Loucy (cell line): ENCODE measurements at regions not wholly inside any gene's neighbourhood (a gene's known extent, or its start where the extent isn't known, plus 50 kb on each side); places are given as distances from the start of the nearest gene placed in this dataset.

ENCODE experiments used
- H2AFZ ChIP-seq: fragments of 200-600 bp; sonication (generic); 2 replicates; pipeline ENCODE4 v1.6.0; 2016; ENCODE audit warnings: antibody characterized with exemption, mild to moderate bottlenecking, low read length, moderate library complexity
- H3F3A ChIP-seq: fragments of 200-600 bp; 2 replicates; pipeline ENCODE4 v1.6.0; 2016; ENCODE audit warnings: antibody characterized with exemption, low read depth, mild to moderate bottlenecking
- H3K27me3 ChIP-seq: fragments of 200-600 bp; sonication (generic); 2 replicates; pipeline ENCODE4 v1.6.1; 2014; ENCODE audit warnings: low read length, mild to moderate bottlenecking; ENCODE audit not compliant: insufficient read depth, poor library complexity, severe bottlenecking
- H3K36me3 ChIP-seq: fragments of 200-600 bp; sonication (generic); 2 replicates; pipeline ENCODE4 v1.6.1; 2016; ENCODE audit warnings: low read length; ENCODE audit not compliant: insufficient read depth
- H3K4me1 ChIP-seq: fragments of 200-600 bp; sonication (generic); 2 replicates; pipeline ENCODE4 v1.5.1; 2014; ENCODE audit warnings: low read length, mild to moderate bottlenecking; ENCODE audit not compliant: insufficient read depth, poor library complexity, severe bottlenecking
- H3K4me2 ChIP-seq: fragments of 200-600 bp; sonication (generic); 2 replicates; pipeline ENCODE4 v1.6.0; 2014; ENCODE audit warnings: antibody characterized with exemption, low read length, low read depth, mild to moderate bottlenecking; ENCODE audit not compliant: poor library complexity, severe bottlenecking
- H3K4me3 ChIP-seq: fragments of 200-600 bp; sonication (generic); 2 replicates; pipeline ENCODE4 v1.5.1; 2014; ENCODE audit warnings: low read length, mild to moderate bottlenecking, mixed read lengths; ENCODE audit not compliant: poor library complexity, severe bottlenecking
- H3K79me2 ChIP-seq: fragments of 200-600 bp; sonication (generic); 2 replicates; pipeline ENCODE4 v1.6.1; 2014; ENCODE audit warnings: low read length; ENCODE audit not compliant: insufficient read depth
- H3K9ac ChIP-seq: fragments of 200-600 bp; sonication (generic); 2 replicates; pipeline ENCODE4 v1.6.0; 2014; ENCODE audit warnings: mild to moderate bottlenecking, low read depth, low read length, moderate library complexity; ENCODE audit not compliant: poor library complexity, severe bottlenecking
- H3K9me2 ChIP-seq: fragments of 200-600 bp; sonication (generic); replicated peaks from 2 replicates; pipeline ENCODE4 v1.6.1; 2016; ENCODE audit warnings: low read depth, low read length, mixed read lengths
- H3K9me3 ChIP-seq: fragments of 200-600 bp; sonication (generic); 2 replicates; pipeline ENCODE4 v1.6.1; 2014; ENCODE audit warnings: mild to moderate bottlenecking, antibody characterized with exemption, low read length, low read depth; ENCODE audit not compliant: insufficient read depth
- H4K20me1 ChIP-seq: fragments of 200-600 bp; sonication (generic); 2 replicates; pipeline ENCODE4 v1.6.0; 2014; ENCODE audit warnings: antibody characterized with exemption, low read length, mild to moderate bottlenecking; ENCODE audit not compliant: insufficient read depth, poor library complexity, severe bottlenecking
- EZH2phosphoT487 ChIP-seq: fragments of 200-600 bp; IDR thresholded peaks from 2 replicates; pipeline ENCODE4 v1.6.1; 2018; ENCODE audit warnings: antibody characterized with exemption, mild to moderate bottlenecking, moderate library complexity, borderline replicate concordance
- TF ChIP-seq, protein P1 (sequence below): fragments of 200-600 bp; sonication (generic); conservative IDR thresholded peaks from 2 replicates; pipeline ENCODE4 v1.5.1; 2014; ENCODE audit warnings: mild to moderate bottlenecking, antibody characterized with exemption, low read length

DNA sequence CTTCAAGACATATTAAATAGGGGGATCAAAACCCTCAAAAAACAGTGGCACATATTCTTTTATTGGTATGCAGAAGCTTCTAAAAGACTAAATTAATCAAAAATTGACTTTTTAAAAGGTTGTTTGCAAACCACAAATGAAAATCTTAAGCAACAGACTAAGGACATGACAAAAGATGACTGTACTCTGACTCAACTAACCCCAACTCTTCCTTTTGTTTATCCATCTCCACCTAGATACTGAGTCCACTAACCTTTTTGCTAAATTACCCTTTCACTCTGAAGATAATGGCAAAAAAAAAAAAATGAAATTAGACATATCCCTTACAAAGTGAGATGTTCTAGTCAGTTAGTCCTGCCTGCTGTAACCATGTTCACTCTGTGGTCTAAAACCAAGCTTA, 91.6 kb upstream of the NLRP2B start:
- H3K27me3 ChIP-seq = no peaks in the 10 kb centered on the region
- TF ChIP-seq EZH2phosphoT487 = no peak
- TF ChIP-seq, protein P1, sequence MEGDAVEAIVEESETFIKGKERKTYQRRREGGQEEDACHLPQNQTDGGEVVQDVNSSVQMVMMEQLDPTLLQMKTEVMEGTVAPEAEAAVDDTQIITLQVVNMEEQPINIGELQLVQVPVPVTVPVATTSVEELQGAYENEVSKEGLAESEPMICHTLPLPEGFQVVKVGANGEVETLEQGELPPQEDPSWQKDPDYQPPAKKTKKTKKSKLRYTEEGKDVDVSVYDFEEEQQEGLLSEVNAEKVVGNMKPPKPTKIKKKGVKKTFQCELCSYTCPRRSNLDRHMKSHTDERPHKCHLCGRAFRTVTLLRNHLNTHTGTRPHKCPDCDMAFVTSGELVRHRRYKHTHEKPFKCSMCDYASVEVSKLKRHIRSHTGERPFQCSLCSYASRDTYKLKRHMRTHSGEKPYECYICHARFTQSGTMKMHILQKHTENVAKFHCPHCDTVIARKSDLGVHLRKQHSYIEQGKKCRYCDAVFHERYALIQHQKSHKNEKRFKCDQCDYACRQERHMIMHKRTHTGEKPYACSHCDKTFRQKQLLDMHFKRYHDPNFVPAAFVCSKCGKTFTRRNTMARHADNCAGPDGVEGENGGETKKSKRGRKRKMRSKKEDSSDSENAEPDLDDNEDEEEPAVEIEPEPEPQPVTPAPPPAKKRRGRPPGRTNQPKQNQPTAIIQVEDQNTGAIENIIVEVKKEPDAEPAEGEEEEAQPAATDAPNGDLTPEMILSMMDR = no peak
- no peaks in the 10 kb centered on the region for H3K9me2 ChIP-seq
- no peak overlapping the region for H3K4me2 ChIP-seq
- no peaks in the 10 kb centered on the region for H3K36me3 ChIP-seq
- H3F3A ChIP-seq = no peaks in the 10 kb centered on the region
- H2AFZ ChIP-seq = no peak overlapping the region
- H3K79me2 ChIP-seq = no peaks in the 10 kb centered on the region
- no peaks in the 10 kb centered on the region for H3K9me3 ChIP-seq
- H3K9ac ChIP-seq = no peak overlapping the region
- no peaks in the 10 kb centered on the region for H3K4me1 ChIP-seq
- no peaks in the 10 kb centered on the region for H4K20me1 ChIP-seq
- H3K4me3 ChIP-seq = no peak overlapping the region

GRCh38 chrX:57752866-57753265, 72.8 kb upstream of the NLRP2B start:
- no peaks in the 10 kb centered on the region for H3K9me3 ChIP-seq
- H3K9ac ChIP-seq = no peak overlapping the region
- H3K4me1 ChIP-seq = no peaks in the 10 kb centered on the region
- no peak overlapping the region for H3K4me2 ChIP-seq
- H3K79me2 ChIP-seq = no peaks in the 10 kb centered on the region
- no peak overlapping the region for H3K4me3 ChIP-seq
- H4K20me1 ChIP-seq = no peaks in the 10 kb centered on the region
- H3K9me2 ChIP-seq = no peaks in the 10 kb centered on the region
- H3K36me3 ChIP-seq = no peaks in the 10 kb centered on the region
- no peaks in the 10 kb centered on the region for H3K27me3 ChIP-seq
- TF ChIP-seq, protein P1 = no peak
- TF ChIP-seq EZH2phosphoT487 = no peak
- no peaks in the 10 kb centered on the region for H3F3A ChIP-seq
- no peak overlapping the region for H2AFZ ChIP-seq

DNA sequence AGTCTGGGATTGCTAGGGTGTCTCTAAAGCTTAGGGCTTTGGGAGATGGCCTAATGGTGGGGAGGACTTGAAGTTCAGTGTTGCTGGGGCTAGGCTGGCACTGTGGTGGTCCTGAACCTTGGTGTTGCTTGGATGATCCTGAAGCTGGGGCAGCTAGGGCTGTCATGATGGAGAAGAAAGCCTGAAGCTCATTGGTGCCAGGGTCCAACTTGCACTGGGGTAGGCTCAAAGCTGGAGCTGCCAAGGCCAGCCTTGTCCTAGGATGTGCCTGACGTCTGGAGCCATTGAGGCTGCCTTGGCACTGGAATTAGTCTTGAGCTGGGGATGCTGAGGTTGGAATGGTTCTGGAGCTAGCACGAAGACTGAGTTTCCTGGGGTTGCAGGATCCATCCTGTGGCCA, 61.0 kb upstream of the NLRP2B start:
- H3K36me3 ChIP-seq = no peaks in the 10 kb centered on the region
- no peaks in the 10 kb centered on the region for H3K79me2 ChIP-seq
- no peak overlapping the region for H3K4me3 ChIP-seq
- H3K9me2 ChIP-seq = no peaks in the 10 kb centered on the region
- no peak overlapping the region for H3K9ac ChIP-seq
- H3K4me2 ChIP-seq = no peak overlapping the region
- H4K20me1 ChIP-seq = no peaks in the 10 kb centered on the region
- no peak overlapping the region for H2AFZ ChIP-seq
- no peaks in the 10 kb centered on the region for H3K4me1 ChIP-seq
- H3K9me3 ChIP-seq = no peaks in the 10 kb centered on the region
- TF ChIP-seq, protein P1 = no peak
- TF ChIP-seq EZH2phosphoT487 = no peak
- H3K27me3 ChIP-seq = no peaks in the 10 kb centered on the region
- no peaks in the 10 kb centered on the region for H3F3A ChIP-seq
